A673 (cell line): ENCODE measurements at regions not wholly inside any gene's neighbourhood (a gene's known extent, or its start where the extent isn't known, plus 50 kb on each side); places are given as distances from the start of the nearest gene placed in this dataset.

ENCODE experiments used
- CTCF ChIP-seq: fragments of 300-800, 200-600 bp; sonication (generic); conservative IDR thresholded peaks from 2 replicates; pipeline ENCODE4 v1.5.1; 2017; ENCODE audit warnings: low read depth, mild to moderate bottlenecking, antibody characterized with exemption, low read length, moderate library complexity, mixed read lengths
- EZH2 ChIP-seq: fragments of 200-600 bp; sonication (generic); IDR thresholded peaks from 2 replicates; pipeline ENCODE4 v1.6.1; 2017; ENCODE audit warnings: borderline replicate concordance, low read depth, mild to moderate bottlenecking, mixed read lengths, antibody characterized with exemption, low read length; ENCODE audit not compliant: poor library complexity, severe bottlenecking

GRCh38 chr18:67705748-67706147 lies 189.2 kb upstream of the DSEL start:
- TF ChIP-seq CTCF (peak; percentile 40; the same call in 1 of the 2 replicates), EZH2 (no peak)
